DOHH2 (cell line): ENCODE measurements at regions not wholly inside any gene's neighbourhood (a gene's known extent, or its start where the extent isn't known, plus 50 kb on each side); places are given as distances from the start of the nearest gene placed in this dataset.

Source experiments
- EZH2phosphoT487 ChIP-seq: fragments of 200-600 bp; sonication (generic); IDR thresholded peaks from 2 replicates; pipeline ENCODE4 v1.6.1; 2017; ENCODE audit warnings: borderline replicate concordance, mild to moderate bottlenecking, antibody characterized with exemption, low read length, moderate library complexity, mixed read lengths
- TF ChIP-seq, protein P1 (sequence below): fragments of 200-600 bp; sonication (generic); IDR thresholded peaks from one replicate; pipeline ENCODE4 v1.5.1; 2014; ENCODE audit warnings: antibody characterized with exemption, mild to moderate bottlenecking, low read depth, low read length; ENCODE audit not compliant: poor library complexity, severe bottlenecking

GRCh38 chr3:43971486-43971885, 270.2 kb upstream of the TOPAZ1 start:
- TF ChIP-seq, protein P1, sequence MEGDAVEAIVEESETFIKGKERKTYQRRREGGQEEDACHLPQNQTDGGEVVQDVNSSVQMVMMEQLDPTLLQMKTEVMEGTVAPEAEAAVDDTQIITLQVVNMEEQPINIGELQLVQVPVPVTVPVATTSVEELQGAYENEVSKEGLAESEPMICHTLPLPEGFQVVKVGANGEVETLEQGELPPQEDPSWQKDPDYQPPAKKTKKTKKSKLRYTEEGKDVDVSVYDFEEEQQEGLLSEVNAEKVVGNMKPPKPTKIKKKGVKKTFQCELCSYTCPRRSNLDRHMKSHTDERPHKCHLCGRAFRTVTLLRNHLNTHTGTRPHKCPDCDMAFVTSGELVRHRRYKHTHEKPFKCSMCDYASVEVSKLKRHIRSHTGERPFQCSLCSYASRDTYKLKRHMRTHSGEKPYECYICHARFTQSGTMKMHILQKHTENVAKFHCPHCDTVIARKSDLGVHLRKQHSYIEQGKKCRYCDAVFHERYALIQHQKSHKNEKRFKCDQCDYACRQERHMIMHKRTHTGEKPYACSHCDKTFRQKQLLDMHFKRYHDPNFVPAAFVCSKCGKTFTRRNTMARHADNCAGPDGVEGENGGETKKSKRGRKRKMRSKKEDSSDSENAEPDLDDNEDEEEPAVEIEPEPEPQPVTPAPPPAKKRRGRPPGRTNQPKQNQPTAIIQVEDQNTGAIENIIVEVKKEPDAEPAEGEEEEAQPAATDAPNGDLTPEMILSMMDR, result no peak
- TF ChIP-seq EZH2phosphoT487, result no peak
